ENCODE measurements at regions not wholly inside any gene's neighbourhood (a gene's known extent, or its start where the extent isn't known, plus 50 kb on each side); places are given as distances from the start of the nearest gene placed in this dataset.

DNA sequence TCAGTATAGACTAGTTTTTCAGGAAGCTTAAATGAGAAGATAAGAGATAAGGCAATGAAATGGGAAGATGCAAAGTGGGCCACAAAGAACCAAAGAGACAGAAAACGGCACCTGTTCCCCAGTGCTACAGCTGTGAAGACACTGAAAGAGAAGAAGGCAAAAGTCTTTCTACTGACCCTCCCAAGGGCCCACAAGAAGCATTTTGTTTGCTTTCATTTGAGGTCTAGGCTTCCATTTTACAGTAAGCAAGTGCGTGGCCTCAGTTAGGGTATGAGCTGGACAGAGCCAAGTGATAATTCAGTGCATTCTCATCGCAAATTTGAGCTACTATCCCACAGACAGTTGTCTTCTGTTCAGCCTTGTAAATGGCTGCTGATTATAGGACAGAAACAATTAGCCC is 53.4 kb upstream of the STK17B start:
- DNase-seq (ENCODE audit: low read depth) = no peak

DNA sequence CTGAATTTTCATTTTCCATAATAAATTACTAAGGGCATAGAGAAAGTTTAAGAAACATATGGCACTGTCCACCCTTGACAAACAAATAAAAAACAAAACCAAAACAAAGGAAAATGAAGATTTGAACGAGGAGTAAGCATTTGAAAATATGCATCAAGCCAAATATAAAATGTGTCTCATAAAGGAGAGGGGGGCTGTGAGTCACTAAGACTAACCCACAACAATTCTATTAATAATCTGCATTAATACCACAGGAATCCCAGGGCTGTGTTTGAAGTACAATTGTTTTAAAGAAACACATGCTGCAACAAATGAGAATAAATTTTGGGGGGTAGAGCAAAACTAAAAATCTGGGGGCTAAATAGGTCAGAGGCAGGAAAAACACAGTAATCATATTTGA is 53.8 kb upstream of the STK17B start:
- DNase-seq (ENCODE audit: low read depth) = peak; percentile 20

DNA sequence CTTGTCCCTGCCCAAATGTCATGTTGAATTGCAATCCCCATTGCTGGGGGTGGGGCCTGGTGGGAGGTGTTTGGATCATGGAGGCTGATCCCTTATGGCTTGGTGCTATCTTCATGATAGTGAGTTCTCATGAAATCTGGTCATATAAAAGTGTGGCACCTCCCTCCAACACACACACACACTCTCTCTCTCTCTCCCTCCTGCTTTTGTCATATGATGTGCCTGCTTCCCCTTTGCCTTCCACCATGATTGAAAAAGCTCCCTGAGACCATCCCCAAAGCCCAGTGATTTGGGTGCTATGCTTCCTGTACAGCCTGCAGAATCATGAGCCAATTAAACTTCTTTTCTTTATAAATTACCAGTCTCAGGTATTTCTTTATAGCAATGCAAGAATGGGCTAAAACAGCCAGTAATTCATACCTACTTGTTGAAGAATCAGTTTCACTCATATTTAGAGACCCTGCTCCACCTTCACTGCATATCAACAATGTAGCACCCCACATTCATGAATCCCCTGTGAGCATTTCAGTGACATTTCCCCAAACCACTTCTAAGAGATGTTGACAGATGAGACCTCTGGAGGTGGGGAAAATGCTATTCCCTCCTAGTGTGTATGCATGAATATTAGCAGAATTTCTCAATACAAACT is 54.8 kb upstream of the STK17B start:
- DNase-seq (ENCODE audit: low read depth) = no peak

GRCh38 chr2:196226707-196227065 is 55.3 kb upstream of the STK17B start:
- DNase-seq (ENCODE audit: low read depth) = no peak

- DNase-seq (ENCODE audit: low read depth) = no peak
These were observed 57.6 kb upstream of the STK17B start for GRCh38 chr2:196229013-196229412.

DNA sequence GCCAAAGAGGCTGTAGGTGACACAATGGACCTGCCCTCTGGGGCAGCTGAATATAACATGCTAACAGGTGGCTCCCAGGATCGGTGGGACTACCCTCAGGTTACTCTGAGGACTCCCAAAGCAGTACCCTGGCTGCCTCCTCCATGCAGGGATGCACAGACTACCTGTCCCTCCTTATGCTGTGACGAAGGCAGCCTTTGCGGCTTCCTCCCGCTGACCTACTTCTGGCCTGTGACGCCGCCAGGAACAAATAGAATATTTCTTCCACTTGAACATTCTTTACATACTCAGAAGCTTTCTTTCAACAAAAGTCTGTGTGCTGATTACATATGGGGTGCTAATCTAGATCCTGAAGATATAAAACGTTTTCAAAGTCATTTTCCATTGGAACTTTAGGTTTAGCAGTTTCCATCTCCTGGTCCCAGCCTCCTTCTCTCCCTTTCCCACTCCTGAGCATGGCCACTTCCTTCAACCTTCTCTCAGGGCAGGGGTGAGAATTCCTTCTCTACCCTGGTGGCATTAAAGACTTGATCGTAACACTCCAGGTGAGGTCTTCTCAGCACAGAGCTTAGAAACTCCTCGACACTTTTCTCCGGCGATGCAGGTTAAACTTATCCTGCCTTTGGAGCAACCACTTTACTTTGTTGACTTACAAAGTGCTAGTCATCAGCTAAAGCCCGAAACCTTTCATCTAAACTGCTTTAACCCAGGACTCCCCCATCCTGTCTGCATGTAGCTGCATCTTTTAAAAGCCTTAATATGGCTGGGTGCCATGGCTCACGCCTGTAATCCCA is 58.9 kb upstream of the STK17B start:
- DNase-seq (ENCODE audit: low read depth) = no peak

DNA sequence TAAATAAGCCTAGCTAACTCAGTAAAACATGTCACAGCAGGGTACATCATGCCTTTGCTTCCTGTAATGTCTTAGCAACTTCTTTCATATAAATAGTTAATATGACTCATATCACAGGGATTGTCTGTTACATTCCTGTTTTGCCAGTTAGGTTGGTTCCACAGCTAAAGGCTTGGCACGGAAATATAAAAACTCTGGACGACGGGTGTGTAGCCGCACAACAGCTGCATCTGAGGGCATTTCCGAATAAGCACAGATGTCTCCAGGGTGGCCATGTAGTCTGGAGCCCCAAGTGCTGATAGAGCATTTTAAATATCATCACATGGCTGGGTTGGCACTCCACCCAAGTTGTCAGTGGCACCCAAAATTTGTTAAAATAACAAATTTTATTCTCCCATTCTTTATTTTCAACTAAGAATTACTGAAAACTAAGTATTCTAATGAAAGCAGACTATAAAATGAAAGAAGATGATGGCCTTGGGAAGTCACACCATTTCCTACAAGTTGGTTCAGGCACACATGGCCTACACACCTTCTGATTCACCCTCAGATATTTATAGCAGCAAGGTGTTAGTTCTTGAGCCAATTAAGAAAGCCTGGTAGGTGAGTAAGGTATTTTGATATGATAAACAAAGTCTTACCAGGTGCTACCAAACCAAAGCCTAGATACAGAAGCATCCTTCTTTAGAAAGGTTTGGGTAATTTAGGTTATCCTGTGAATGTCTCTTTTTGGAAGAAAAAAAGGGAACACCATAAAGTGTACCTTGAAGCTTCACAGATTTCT is 61.8 kb upstream of the STK17B start:
- peak; percentile 97 for DNase-seq (ENCODE audit: low read depth)

GRCh38 chr2:196233805-196234475 is 62.6 kb upstream of the STK17B start:
- peak; percentile 18 for DNase-seq (ENCODE audit: low read depth)

- peak; percentile 50 for DNase-seq (ENCODE audit: low read depth)
These were observed 63.3 kb upstream of the STK17B start for GRCh38 chr2:196234672-196235071.

GRCh38 chr2:196238836-196239380 is 67.5 kb upstream of the STK17B start:
- DNase-seq (ENCODE audit: low read depth) = no peak

DNA sequence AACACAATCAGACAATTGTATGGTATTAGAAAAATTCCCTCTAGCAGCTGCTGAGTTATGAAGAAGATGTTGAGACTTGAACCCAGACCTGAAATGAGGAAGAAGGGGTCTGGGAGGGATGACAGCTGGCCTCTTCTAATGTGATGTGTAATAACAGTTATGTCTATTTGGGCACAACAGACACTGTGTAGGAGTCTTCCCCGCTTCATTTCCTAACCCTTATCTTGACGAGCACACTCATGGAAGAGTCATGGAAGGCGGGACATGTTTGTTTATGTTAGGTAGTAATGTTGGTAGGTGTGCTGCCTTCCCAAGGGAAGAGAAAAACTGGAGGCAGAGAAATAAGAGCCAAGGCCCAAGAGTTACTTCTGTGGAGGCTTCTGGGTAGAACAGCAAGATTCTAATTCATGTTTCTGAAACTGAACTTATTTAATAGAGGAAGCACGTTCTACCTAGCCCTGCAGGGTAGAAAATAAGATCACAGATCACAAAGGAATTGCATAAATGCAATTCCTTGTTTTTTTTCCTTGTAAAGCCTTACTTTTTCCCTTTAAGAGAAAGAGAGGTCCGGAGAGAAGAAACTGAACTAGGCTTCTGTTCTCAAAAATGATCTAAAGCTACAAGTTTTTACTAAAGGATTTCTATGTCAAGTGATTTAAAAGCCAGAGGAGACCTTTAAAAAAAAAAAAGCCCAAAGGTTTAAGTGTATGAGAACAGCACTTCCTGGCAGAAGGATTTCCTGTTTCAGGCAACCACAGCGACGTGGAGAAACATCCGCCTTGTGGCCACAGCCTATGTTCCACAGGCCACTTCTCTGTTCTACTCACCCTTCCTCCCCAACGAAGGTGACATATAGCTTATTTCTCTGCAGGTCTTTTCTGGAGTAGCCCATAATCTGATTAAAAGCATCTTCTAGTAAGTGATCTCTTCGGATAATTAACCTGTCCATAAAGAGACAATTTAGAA is 68.5 kb upstream of the STK17B start:
- DNase-seq (ENCODE audit: low read depth) = peak; percentile 94

- DNase-seq (ENCODE audit: low read depth) = no peak
These were observed 69.8 kb upstream of the STK17B start for GRCh38 chr2:196241175-196241574.

- DNase-seq (ENCODE audit: low read depth) = peak; percentile 62
These were observed 70.8 kb upstream of the STK17B start for GRCh38 chr2:196242131-196242620.

GRCh38 chr2:196244516-196244915 is 73.1 kb upstream of the STK17B start:
- no peak for DNase-seq (ENCODE audit: low read depth)

DNA sequence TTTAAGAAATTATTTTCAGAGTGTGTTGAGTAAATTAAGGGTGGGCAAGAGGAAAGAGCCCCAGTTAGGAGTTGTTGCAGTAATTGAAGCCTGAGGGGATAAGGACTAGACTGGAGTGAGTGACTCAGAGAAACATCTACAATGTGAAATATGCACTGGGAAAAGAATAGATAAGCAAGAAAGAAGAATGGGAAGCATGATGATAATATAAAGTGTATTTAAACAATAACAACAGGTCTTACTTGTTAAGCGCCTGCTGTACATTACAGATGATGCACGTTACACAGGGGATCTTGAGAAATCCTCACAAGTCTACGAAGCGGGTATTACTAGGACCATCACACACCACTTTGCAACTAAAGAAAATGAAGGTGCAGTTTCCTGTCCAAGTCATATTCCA is 73.6 kb upstream of the STK17B start:
- no peak for DNase-seq (ENCODE audit: low read depth)

DNA sequence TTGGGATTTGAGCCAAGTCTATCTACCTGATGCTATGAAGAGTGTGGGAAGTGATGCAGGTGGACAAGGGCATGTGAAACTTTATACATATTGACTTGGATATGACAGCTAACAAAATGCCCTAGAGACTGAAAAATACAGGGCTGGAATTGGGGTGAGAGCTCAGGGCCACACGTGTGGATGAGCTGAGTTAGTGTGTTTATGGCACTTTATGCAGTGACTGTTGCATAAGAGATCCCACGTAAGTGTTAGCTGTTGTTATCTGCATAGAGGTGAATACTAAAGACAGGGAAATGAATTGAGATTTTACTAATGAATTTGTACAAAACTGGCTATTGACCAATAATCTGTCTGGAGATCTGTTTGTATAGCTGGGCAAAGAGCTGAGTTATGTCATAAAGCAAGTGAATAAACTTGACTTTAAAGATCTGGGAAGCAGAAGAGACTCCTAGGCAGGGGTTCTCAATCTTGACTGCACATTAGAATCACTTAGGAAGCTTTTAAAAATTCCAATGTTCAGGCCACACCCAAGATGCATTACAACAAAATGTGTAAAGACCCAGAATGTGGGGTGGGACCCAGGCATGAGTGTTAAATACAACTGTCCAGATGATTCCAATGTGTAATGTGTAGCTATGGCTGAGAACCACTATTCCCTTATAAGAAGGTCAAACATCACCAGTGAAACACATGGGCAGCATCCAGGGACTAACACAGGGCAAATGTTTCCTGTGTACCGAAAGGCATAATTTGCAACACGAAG is 74.2 kb upstream of the STK17B start:
- no peak for DNase-seq (ENCODE audit: low read depth)

DNA sequence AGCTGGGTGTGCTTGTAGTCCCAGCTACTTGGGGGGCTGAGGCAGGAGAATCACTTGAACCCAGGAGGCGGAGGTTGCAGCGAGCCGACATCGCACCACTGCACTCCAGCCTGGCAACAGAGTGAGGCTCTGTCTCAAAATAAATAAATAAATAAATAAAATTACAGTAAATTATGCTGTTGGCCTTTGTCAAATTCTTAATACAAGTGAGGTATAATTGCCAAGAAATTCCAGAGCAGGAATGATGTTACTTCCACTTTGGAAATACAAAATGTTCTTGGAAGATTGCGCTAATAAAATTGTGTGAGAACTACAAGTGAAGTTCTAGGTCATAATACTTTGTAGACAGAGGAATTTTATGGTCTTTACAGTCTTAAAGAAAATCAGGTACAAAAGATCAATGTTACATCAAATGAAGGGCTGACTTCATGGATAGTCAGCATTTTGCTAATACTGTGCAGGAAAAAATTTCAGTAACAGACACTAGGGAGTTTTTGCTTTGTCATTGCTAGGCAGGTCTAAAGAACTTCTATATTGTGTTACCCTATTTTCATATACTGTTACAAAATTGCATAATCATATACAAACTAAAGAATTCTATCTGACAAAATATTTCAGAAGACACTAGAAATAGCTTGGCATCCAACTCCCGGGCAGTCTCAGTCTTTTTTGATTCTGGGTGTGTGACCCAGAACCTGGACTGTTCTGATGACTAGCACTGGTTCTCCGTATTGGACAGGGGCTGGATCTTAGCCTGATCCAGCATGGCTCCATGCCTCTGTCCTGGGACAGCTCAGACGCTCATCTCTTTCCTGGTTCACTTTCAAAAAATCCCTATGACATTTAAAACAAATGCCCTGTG is 76.0 kb upstream of the STK17B start:
- no peak for DNase-seq (ENCODE audit: low read depth)

DNA sequence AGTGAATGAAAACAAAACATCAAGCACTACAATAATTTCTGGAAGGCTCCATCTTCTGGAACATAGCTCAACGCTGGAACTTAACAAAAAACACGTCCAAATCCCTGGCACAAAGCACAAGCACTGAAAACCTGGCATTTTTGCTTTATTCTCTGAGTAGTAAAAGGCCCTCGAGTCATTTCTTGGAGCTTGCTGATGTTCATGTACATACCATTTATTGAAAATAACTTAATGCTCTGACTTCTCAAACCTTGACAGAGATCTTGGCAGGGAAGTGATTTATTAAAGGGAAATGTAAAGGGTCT is 76.5 kb upstream of the STK17B start:
- DNase-seq (ENCODE audit: low read depth) = no peak
